Activated naive CD8-positive, alpha-beta T cell treated with anti-CD3 and anti-CD28 coated beads, Interleukin-2, amount 10 ng/mL, durations not matched to agents 7 days and 5 days (primary cell): ENCODE measurements at regions not wholly inside any gene's neighbourhood (a gene's known extent, or its start where the extent isn't known, plus 50 kb on each side); places are given as distances from the start of the nearest gene placed in this dataset.

Experiments used
- ATAC-seq: fragments of 150-1000 bp; cut with Tn5 transposase; one replicate; pipeline ENCODE4 v1.10.0; 2021; ENCODE audit warnings: low read depth, moderate library complexity
- POLR2A ChIA-PET: fragments of 350-600 bp; sonication (Branson Sonifier 250); formaldehyde crosslinking; loops from one replicate; lab custom pipeline; 2021; ENCODE audit warnings: antibody characterized with exemption; lab: Charles Lee
- DNase-seq: peaks from one replicate; pipeline ENCODE4 v3.0.0; 2021
- H3K27ac Mint-ChIP-seq: one replicate; pipeline ENCODE4 v1.8.0; 2022; ENCODE audit warnings: mild to moderate bottlenecking, mixed read lengths
- H3K27me3 Mint-ChIP-seq: one replicate; pipeline ENCODE4 v1.8.0; 2022; ENCODE audit warnings: mild to moderate bottlenecking, moderate library complexity, mixed read lengths
- H3K36me3 Mint-ChIP-seq: one replicate; pipeline ENCODE4 v1.8.0; 2021; ENCODE audit warnings: mild to moderate bottlenecking, mixed read lengths
- H3K4me1 Mint-ChIP-seq: one replicate; pipeline ENCODE4 v1.8.0; 2021; ENCODE audit warnings: mixed read lengths
- H3K4me3 Mint-ChIP-seq: one replicate; pipeline ENCODE4 v1.8.0; 2022; ENCODE audit warnings: mild to moderate bottlenecking, moderate library complexity, mixed read lengths
- H3K9me3 Mint-ChIP-seq: one replicate; pipeline ENCODE4 v1.8.0; 2021; ENCODE audit warnings: mixed read lengths

GRCh38 chr10:44704616-44705015 lies 206.5 kb upstream of the TMEM72 start:
- POLR2A ChIA-PET = no interaction called here
- no peaks in the 10 kb centered on the region for H3K4me1 Mint-ChIP-seq
- no peak overlapping the region for H3K27ac Mint-ChIP-seq
- no peaks in the 10 kb centered on the region for H3K36me3 Mint-ChIP-seq
- ATAC-seq (no peak), DNase-seq (no peak)
- no peak overlapping the region for H3K4me3 Mint-ChIP-seq
- H3K27me3 Mint-ChIP-seq = no peaks in the 10 kb centered on the region
- peaks cover 7% of the 10 kb centered on the region for H3K9me3 Mint-ChIP-seq

GRCh38 chr10:44706745-44707144 lies 204.4 kb upstream of the TMEM72 start:
- Mint-ChIP-seq H3K9me3 (peaks cover 5% of the 10 kb centered on the region), H3K36me3 (no peaks in the 10 kb centered on the region), H3K4me1 (no peaks in the 10 kb centered on the region), H3K27ac (no peak overlapping the region), H3K4me3 (no peak overlapping the region), H3K27me3 (no peaks in the 10 kb centered on the region)
- DNase-seq (no peak), ATAC-seq (no peak)
- POLR2A ChIA-PET = no interaction called here

GRCh38 chr10:44713307-44713706 lies 197.8 kb upstream of the TMEM72 start:
- Mint-ChIP-seq H3K27me3 (no peaks in the 10 kb centered on the region), H3K4me1 (no peaks in the 10 kb centered on the region), H3K36me3 (no peaks in the 10 kb centered on the region), H3K4me3 (no peak overlapping the region), H3K27ac (no peak overlapping the region), H3K9me3 (no peaks in the 10 kb centered on the region)
- ATAC-seq (no peak), DNase-seq (no peak)
- POLR2A ChIA-PET = no interaction called here

GRCh38 chr10:44714451-44714850 lies 196.7 kb upstream of the TMEM72 start:
- POLR2A ChIA-PET = no interaction called here
- H3K4me1 Mint-ChIP-seq = no peaks in the 10 kb centered on the region
- H3K27ac Mint-ChIP-seq = no peak overlapping the region
- H3K9me3 Mint-ChIP-seq = no peaks in the 10 kb centered on the region
- H3K36me3 Mint-ChIP-seq = no peaks in the 10 kb centered on the region
- DNase-seq = no peak
- H3K27me3 Mint-ChIP-seq = no peaks in the 10 kb centered on the region
- no peak overlapping the region for H3K4me3 Mint-ChIP-seq
- no peak for ATAC-seq

- H3K27me3 Mint-ChIP-seq = no peaks in the 10 kb centered on the region
- no peaks in the 10 kb centered on the region for H3K9me3 Mint-ChIP-seq
- ATAC-seq (no peak), DNase-seq (no peak)
- no peak overlapping the region for H3K4me3 Mint-ChIP-seq
- H3K4me1 Mint-ChIP-seq = no peaks in the 10 kb centered on the region
- POLR2A ChIA-PET = no interaction called here
- no peak overlapping the region for H3K27ac Mint-ChIP-seq
- H3K36me3 Mint-ChIP-seq = no peaks in the 10 kb centered on the region
Measured at GRCh38 chr10:44715136-44715535, 196.0 kb upstream of the TMEM72 start.

- POLR2A ChIA-PET = no interaction called here
Measured at GRCh38 chr10:44716470-44717015, 194.6 kb upstream of the TMEM72 start.

GRCh38 chr10:44723082-44723481 lies 188.1 kb upstream of the TMEM72 start:
- ATAC-seq (no peak), DNase-seq (no peak)
- Mint-ChIP-seq H3K9me3 (no peaks in the 10 kb centered on the region), H3K4me1 (no peaks in the 10 kb centered on the region), H3K4me3 (no peak overlapping the region), H3K36me3 (no peaks in the 10 kb centered on the region), H3K27ac (no peak overlapping the region), H3K27me3 (no peaks in the 10 kb centered on the region)
- POLR2A ChIA-PET = no interaction called here

More at GRCh38 chr10:44716470-44717015, 194.6 kb upstream of the TMEM72 start:
- no peak overlapping the region for H3K4me3 Mint-ChIP-seq
- H3K9me3 Mint-ChIP-seq = no peaks in the 10 kb centered on the region
- no peaks in the 10 kb centered on the region for H3K36me3 Mint-ChIP-seq
- ATAC-seq = no peak
- no peak overlapping the region for H3K27ac Mint-ChIP-seq
- no peak for DNase-seq
- no peaks in the 10 kb centered on the region for H3K4me1 Mint-ChIP-seq
- no peaks in the 10 kb centered on the region for H3K27me3 Mint-ChIP-seq

GRCh38 chr10:44723619-44724325 lies 187.4 kb upstream of the TMEM72 start:
- Mint-ChIP-seq H3K4me1 (no peaks in the 10 kb centered on the region), H3K4me3 (no peak overlapping the region), H3K9me3 (no peaks in the 10 kb centered on the region), H3K27me3 (no peaks in the 10 kb centered on the region), H3K36me3 (no peaks in the 10 kb centered on the region), H3K27ac (no peak overlapping the region)
- no peak for DNase-seq
- no peak for ATAC-seq
- POLR2A ChIA-PET = no interaction called here

- no peaks in the 10 kb centered on the region for H3K9me3 Mint-ChIP-seq
- no peaks in the 10 kb centered on the region for H3K4me1 Mint-ChIP-seq
- no peak overlapping the region for H3K27ac Mint-ChIP-seq
- no peak overlapping the region for H3K4me3 Mint-ChIP-seq
- no peak for ATAC-seq
- no peaks in the 10 kb centered on the region for H3K36me3 Mint-ChIP-seq
- no peak for DNase-seq
- POLR2A ChIA-PET = no interaction called here
- no peaks in the 10 kb centered on the region for H3K27me3 Mint-ChIP-seq
Measured at GRCh38 chr10:44724415-44725174, 186.5 kb upstream of the TMEM72 start.

- no peak for DNase-seq
- no peaks in the 10 kb centered on the region for H3K36me3 Mint-ChIP-seq
- H3K27me3 Mint-ChIP-seq = no peaks in the 10 kb centered on the region
- no peak for ATAC-seq
- no peaks in the 10 kb centered on the region for H3K9me3 Mint-ChIP-seq
- POLR2A ChIA-PET = no interaction called here
- no peak overlapping the region for H3K27ac Mint-ChIP-seq
- H3K4me3 Mint-ChIP-seq = no peak overlapping the region
- H3K4me1 Mint-ChIP-seq = no peaks in the 10 kb centered on the region
Measured at GRCh38 chr10:44725404-44725803, 185.7 kb upstream of the TMEM72 start.

GRCh38 chr10:44731283-44731682 lies 179.9 kb upstream of the TMEM72 start:
- no peak overlapping the region for H3K4me3 Mint-ChIP-seq
- POLR2A ChIA-PET = no interaction called here
- H3K4me1 Mint-ChIP-seq = no peaks in the 10 kb centered on the region
- H3K27ac Mint-ChIP-seq = no peak overlapping the region
- H3K9me3 Mint-ChIP-seq = no peaks in the 10 kb centered on the region
- H3K36me3 Mint-ChIP-seq = no peaks in the 10 kb centered on the region
- no peak for DNase-seq
- no peak for ATAC-seq
- H3K27me3 Mint-ChIP-seq = no peaks in the 10 kb centered on the region

GRCh38 chr10:44733501-44734488 lies 177.3 kb upstream of the TMEM72 start:
- H3K9me3 Mint-ChIP-seq = no peaks in the 10 kb centered on the region
- no peak overlapping the region for H3K27ac Mint-ChIP-seq
- no peak for ATAC-seq
- no peaks in the 10 kb centered on the region for H3K4me1 Mint-ChIP-seq
- no peak for DNase-seq
- H3K36me3 Mint-ChIP-seq = no peaks in the 10 kb centered on the region
- H3K27me3 Mint-ChIP-seq = no peaks in the 10 kb centered on the region
- H3K4me3 Mint-ChIP-seq = no peak overlapping the region
- POLR2A ChIA-PET = no interaction called here

GRCh38 chr10:44742248-44742647 lies 168.9 kb upstream of the TMEM72 start:
- H3K9me3 Mint-ChIP-seq = no peaks in the 10 kb centered on the region
- peaks cover 5% of the 10 kb centered on the region for H3K27me3 Mint-ChIP-seq
- no peak for DNase-seq
- POLR2A ChIA-PET = no interaction called here
- H3K4me3 Mint-ChIP-seq = no peak overlapping the region
- no peak overlapping the region for H3K27ac Mint-ChIP-seq
- no peaks in the 10 kb centered on the region for H3K36me3 Mint-ChIP-seq
- ATAC-seq = no peak
- no peaks in the 10 kb centered on the region for H3K4me1 Mint-ChIP-seq
